OCI-LY7 (cell line): ENCODE measurements at regions not wholly inside any gene's neighbourhood (a gene's known extent, or its start where the extent isn't known, plus 50 kb on each side); places are given as distances from the start of the nearest gene placed in this dataset.

Experiments used
- BruUV-seq: library from RNA; stranded (reverse); fragments of 400-500 nt; replicated peaks from 2 replicates; lab custom pipeline; 2021; lab: Mats Ljungman, UMichigan
- CTCF ChIA-PET: fragments of 300-600 bp; sonication (Branson Sonifier 250); formaldehyde crosslinking; loops from one replicate; lab custom pipeline; 2022; ENCODE audit warnings: antibody characterized with exemption; ENCODE audit not compliant: unreplicated experiment; lab: Charles Lee
- POLR2A ChIA-PET: fragments of 300-600 bp; sonication (Branson Sonifier 250); formaldehyde crosslinking; loops from one replicate; lab custom pipeline; 2022; ENCODE audit warnings: antibody characterized with exemption; lab: Charles Lee
- DNase-seq: peaks from one replicate; pipeline ENCODE4 v3.0.0-alpha.2; 2015; ENCODE audit warnings: low spot score
- H2AFZ ChIP-seq: fragments of 200-600 bp; sonication (generic), shearing (Covaris generic); 2 replicates; pipeline ENCODE4 v1.6.1; 2014; ENCODE audit warnings: mild to moderate bottlenecking, antibody characterized with exemption, low read length, moderate library complexity
- H3K27ac ChIP-seq: fragments of 200-600 bp; sonication (generic); 2 replicates; pipeline ENCODE4 v1.5.1; 2014; ENCODE audit warnings: mixed run types, low read depth, mild to moderate bottlenecking, moderate library complexity, low read length, inconsistent platforms; ENCODE audit not compliant: poor library complexity, severe bottlenecking
- H3K36me3 ChIP-seq: fragments of 200-600 bp; sonication (generic); 2 replicates; pipeline ENCODE4 v1.6.1; 2014; ENCODE audit warnings: mild to moderate bottlenecking, antibody characterized with exemption, low read length, moderate library complexity, mixed read lengths; ENCODE audit not compliant: insufficient read depth
- H3K4me1 ChIP-seq: fragments of 200-600 bp; sonication (generic); 2 replicates; pipeline ENCODE4 v1.5.1; 2014; ENCODE audit warnings: mild to moderate bottlenecking, low read length; ENCODE audit not compliant: insufficient read depth, poor library complexity, severe bottlenecking
- H3K4me2 ChIP-seq: fragments of 200-600 bp; sonication (generic); 2 replicates; pipeline ENCODE4 v1.6.1; 2014; ENCODE audit warnings: mild to moderate bottlenecking, low read length
- H3K4me3 ChIP-seq: fragments of 200-600 bp; sonication (generic); 2 replicates; pipeline ENCODE4 v1.5.1; 2014; ENCODE audit warnings: mild to moderate bottlenecking, low read depth, low read length; ENCODE audit not compliant: poor library complexity, severe bottlenecking
- H3K79me2 ChIP-seq: fragments of 200-600 bp; sonication (generic); 2 replicates; pipeline ENCODE4 v1.6.1; 2016; ENCODE audit warnings: low read depth, mild to moderate bottlenecking, low read length, moderate library complexity, mixed read lengths; ENCODE audit not compliant: insufficient read depth
- H3K9me2 ChIP-seq: fragments of 200-600 bp; sonication (generic); 2 replicates; pipeline ENCODE4 v1.6.1; 2016; ENCODE audit warnings: mild to moderate bottlenecking, low read length, mixed read lengths; ENCODE audit not compliant: insufficient read depth
- H3K9me3 ChIP-seq: fragments of 200-600 bp; sonication (generic); 2 replicates; pipeline ENCODE4 v1.6.1; 2014; ENCODE audit warnings: mild to moderate bottlenecking, mixed run types, low read length, mixed read lengths
- H4K20me1 ChIP-seq: fragments of 200-600 bp; sonication (generic); 2 replicates; pipeline ENCODE4 v1.6.1; 2014; ENCODE audit warnings: mild to moderate bottlenecking, antibody characterized with exemption, low read length, moderate library complexity, mixed read lengths; ENCODE audit not compliant: insufficient read depth
- CTCF ChIP-seq: fragments of 200-600 bp; sonication (generic); conservative IDR thresholded peaks from 2 replicates; pipeline ENCODE4 v1.5.1; 2014; ENCODE audit warnings: mild to moderate bottlenecking, antibody characterized with exemption, low read length, moderate library complexity, mixed read lengths
- EZH2phosphoT487 ChIP-seq: fragments of 200-600 bp; sonication (generic); IDR thresholded peaks from 2 replicates; pipeline ENCODE4 v1.6.1; 2018; ENCODE audit warnings: low read depth, borderline replicate concordance, mild to moderate bottlenecking, mixed run types, antibody characterized with exemption, low read length, moderate library complexity, mixed read lengths
- intact Hi-C: fragments of 100-400 bp; cut with micrococcal nuclease; formaldehyde crosslinking; loops from one replicate; pipeline ENCODE4 v1.10.0; 2022; ENCODE audit not compliant: unreplicated experiment

- ChIA-PET POLR2A (interaction anchor here (0.6 kb wide), 1 partner anchor 15 kb away, joined by 3 read pairs; no protein-coding TSS in a partner anchor), CTCF (no interaction called here)
- Histone ChIP-seq H4K20me1 (no peaks in the 10 kb centered on the region), H3K36me3 (no peaks in the 10 kb centered on the region), H3K4me2 (no peak overlapping the region), H3K4me3 (no peak overlapping the region), H2AFZ (no peak overlapping the region), H3K9me3 (no peaks in the 10 kb centered on the region), H3K4me1 (no peaks in the 10 kb centered on the region), H3K79me2 (no peaks in the 10 kb centered on the region), H3K27ac (no peak overlapping the region), H3K9me2 (no peaks in the 10 kb centered on the region)
- no TSS peak for BruUV-seq
- no peak for TF ChIP-seq CTCF
- no peak for TF ChIP-seq EZH2phosphoT487
- no peak for DNase-seq
- intact Hi-C loops: no loop called here
Observed at GRCh38 chr5:103452666-103453065, 109.9 kb downstream of the NUDT12 start.

DNA sequence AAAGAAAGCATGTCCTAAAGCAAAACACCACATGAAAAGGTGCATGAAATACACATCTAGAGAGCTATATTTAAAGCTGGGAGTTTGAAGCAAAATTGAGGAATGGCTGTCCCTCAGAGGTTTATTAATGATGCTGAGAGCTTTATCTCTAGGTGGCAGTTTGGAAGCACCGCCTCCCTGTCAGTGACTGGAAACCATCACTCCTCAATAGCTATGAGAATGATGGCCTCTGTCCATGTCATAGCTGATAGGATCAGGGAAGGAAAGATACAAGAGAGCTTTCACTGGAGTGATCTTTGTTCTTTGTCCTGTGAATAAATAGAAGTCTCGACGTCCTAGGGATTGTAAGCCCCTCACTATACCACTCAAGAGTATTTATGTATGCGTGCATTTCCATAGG is 110.5 kb downstream of the NUDT12 start:
- no peak for DNase-seq
- CTCF ChIA-PET: no interaction called here
- Histone ChIP-seq H3K27ac (no peak overlapping the region), H3K4me2 (no peak overlapping the region), H3K9me3 (no peaks in the 10 kb centered on the region), H3K9me2 (no peaks in the 10 kb centered on the region), H3K4me1 (no peaks in the 10 kb centered on the region), H2AFZ (no peak overlapping the region), H3K4me3 (no peak overlapping the region), H3K36me3 (no peaks in the 10 kb centered on the region), H3K79me2 (no peaks in the 10 kb centered on the region), H4K20me1 (no peaks in the 10 kb centered on the region)
- POLR2A ChIA-PET: interaction anchor here (1.2 kb wide), 1 partner anchor 14 kb away, joined by 3 read pairs; no protein-coding TSS in a partner anchor
- TF ChIP-seq CTCF: no peak
- no peak for TF ChIP-seq EZH2phosphoT487
- BruUV-seq: no TSS peak
- intact Hi-C loops: no loop called here

DNA sequence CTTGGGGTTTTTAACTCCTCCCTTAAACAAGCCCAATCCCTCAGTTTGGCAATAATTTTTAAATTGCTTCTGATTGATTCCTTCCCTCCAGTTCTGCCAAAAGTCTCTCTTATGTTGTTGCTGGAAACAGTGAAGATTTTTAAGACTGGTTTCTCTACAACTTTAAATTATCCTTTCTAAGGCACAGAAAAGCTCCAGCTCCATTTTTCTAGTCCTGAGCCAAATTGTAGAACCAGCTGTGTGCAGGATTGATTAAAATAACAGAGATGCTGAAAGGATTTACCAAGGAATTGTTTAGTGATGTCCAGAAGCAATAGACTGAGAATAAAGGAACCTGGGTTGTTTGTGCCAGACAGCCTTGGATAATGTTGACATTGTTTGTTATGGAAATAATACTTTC is 111.3 kb downstream of the NUDT12 start:
- intact Hi-C loops: no loop called here
- Histone ChIP-seq H3K4me1 (no peaks in the 10 kb centered on the region), H3K27ac (no peak overlapping the region), H3K4me3 (no peak overlapping the region), H3K9me3 (no peaks in the 10 kb centered on the region), H3K4me2 (no peak overlapping the region), H3K36me3 (no peaks in the 10 kb centered on the region), H2AFZ (no peak overlapping the region), H3K9me2 (no peaks in the 10 kb centered on the region), H3K79me2 (no peaks in the 10 kb centered on the region), H4K20me1 (no peaks in the 10 kb centered on the region)
- no peak for TF ChIP-seq EZH2phosphoT487
- no peak for TF ChIP-seq CTCF
- CTCF ChIA-PET: no interaction called here
- POLR2A ChIA-PET: interaction anchor here (1.2 kb wide), 1 partner anchor 13 kb away, joined by 3 read pairs; no protein-coding TSS in a partner anchor
- no TSS peak for BruUV-seq
- no peak for DNase-seq
